Right lobe of liver (tissue), 4 donors: ENCODE measurements at regions not wholly inside any gene's neighbourhood (a gene's known extent, or its start where the extent isn't known, plus 50 kb on each side); places are given as distances from the start of the nearest gene placed in this dataset.

Source experiments
- POLR2A ChIP-seq: fragments of 450-650 bp; IDR thresholded peaks from one replicate; pipeline ENCODE4 v1.6.1; 2017; ENCODE audit warnings: antibody characterized with exemption, mild to moderate bottlenecking
- TF ChIP-seq, protein P1 (sequence below), 4 donors: fragments of 200-600 bp in 3 of 4; fragments of 450-650 bp in 1 of 4; IDR thresholded peaks; one replicate each; pipeline versions ENCODE4 v1.5.1 to v1.8.0; 2016 to 2022; ENCODE audit warnings: antibody characterized with exemption in 4 of 4, mild to moderate bottlenecking in 2 of 4
- donor health status: DM: no; HTN: no; CAD: no.
- donor health status: DM: no; HTN: no; CAD: no.
- donor health status: DM: no; HTN: yes; CAD: no.

DNA sequence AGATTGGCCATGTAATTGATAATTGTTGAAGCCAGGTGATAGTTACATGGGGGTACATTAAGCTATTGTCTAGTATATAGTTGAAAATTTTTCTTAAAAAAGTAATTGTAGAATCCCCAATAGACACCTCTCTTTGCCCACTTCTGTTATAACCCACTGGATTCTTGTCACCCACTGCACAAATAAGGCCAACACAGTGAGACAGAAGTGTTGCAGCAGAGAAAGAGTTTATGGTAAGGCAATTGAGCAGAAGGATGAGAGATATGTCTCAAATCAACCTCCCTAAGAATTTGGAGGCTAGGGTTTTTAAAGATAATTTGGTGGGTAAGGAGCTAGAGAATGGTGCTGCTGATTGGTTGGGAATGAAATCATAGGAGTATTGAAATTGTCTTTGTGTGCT, 270.3 kb upstream of the TAC1 start:
- TF ChIP-seq, protein P1, sequence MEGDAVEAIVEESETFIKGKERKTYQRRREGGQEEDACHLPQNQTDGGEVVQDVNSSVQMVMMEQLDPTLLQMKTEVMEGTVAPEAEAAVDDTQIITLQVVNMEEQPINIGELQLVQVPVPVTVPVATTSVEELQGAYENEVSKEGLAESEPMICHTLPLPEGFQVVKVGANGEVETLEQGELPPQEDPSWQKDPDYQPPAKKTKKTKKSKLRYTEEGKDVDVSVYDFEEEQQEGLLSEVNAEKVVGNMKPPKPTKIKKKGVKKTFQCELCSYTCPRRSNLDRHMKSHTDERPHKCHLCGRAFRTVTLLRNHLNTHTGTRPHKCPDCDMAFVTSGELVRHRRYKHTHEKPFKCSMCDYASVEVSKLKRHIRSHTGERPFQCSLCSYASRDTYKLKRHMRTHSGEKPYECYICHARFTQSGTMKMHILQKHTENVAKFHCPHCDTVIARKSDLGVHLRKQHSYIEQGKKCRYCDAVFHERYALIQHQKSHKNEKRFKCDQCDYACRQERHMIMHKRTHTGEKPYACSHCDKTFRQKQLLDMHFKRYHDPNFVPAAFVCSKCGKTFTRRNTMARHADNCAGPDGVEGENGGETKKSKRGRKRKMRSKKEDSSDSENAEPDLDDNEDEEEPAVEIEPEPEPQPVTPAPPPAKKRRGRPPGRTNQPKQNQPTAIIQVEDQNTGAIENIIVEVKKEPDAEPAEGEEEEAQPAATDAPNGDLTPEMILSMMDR (IDR thresholded peaks at IDR 0.05): no peak
- TF ChIP-seq POLR2A: no peak
